Non-pigmented ciliary epithelial cell (primary cell): ENCODE measurements at regions not wholly inside any gene's neighbourhood (a gene's known extent, or its start where the extent isn't known, plus 50 kb on each side); places are given as distances from the start of the nearest gene placed in this dataset.

Experiments
- DNase-seq: peaks from one replicate; pipeline ENCODE4 v3.0.0-alpha.2; 2010; ENCODE audit warnings: low read depth

- no peak for DNase-seq
Measured at GRCh38 chr12:113684053-113684907, 212.6 kb upstream of the LHX5 start.

- no peak for DNase-seq
Measured at GRCh38 chr12:113683574-113683973, 211.9 kb upstream of the LHX5 start.

DNA sequence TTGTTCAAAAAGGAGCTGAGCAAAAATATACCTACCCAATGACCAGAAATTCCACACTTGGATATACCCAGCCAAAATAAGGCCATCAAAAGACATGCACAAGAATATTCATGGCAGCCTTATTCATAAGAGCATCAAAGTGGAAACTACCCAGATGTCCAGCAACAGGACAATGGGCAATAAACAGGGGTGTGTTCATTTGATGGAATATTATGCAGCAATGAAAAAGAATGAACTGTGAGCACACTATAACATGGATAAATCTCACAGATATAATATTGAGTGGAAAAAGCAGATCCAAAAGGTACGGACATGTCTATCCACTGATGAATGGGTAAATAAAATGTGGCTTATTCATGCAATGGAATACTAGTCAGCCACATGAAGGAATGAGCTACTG is 209.2 kb upstream of the LHX5 start:
- DNase-seq: no peak

- no peak for DNase-seq
Measured at GRCh38 chr12:113678223-113679119, 206.8 kb upstream of the LHX5 start.

DNA sequence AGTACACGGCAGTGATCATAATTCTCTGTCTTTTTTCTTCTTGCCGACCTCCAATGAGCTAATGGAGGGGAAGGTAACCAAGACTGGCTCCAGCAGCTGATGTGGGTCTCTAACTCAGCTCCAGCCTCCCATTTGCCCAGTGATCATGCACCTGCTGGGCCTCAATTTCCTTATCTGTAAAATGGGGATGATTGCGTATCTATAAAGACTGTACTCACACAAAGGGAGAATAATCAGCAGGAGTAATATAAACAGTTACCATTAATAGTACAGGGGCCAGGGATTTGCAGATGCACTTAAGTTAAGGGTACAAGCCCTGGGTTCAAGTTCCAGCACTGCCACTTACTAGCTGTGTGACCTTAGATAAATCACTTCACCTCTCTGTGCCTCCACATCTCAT is 204.9 kb upstream of the LHX5 start:
- no peak for DNase-seq

GRCh38 chr12:113676117-113676516 is 204.4 kb upstream of the LHX5 start:
- no peak for DNase-seq

DNA sequence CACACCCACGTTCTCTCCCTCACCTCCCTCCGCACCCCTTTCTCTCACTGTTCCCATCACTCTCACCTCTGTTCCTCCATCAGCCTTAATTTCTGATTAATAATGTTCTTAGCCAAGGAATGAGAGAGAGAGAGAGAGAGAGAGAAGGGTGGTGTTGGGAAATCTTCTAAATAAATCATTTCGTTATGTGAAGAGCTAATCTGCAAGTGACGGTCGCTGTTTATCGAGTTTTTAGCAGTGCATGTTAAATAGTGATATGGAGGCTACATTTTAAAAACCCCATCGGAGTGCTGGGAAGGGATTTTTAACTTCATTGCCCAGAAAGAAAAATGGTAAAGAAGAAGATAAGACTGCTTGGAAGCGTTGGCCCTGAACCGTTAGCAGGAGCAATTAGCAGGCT is 203.3 kb upstream of the LHX5 start:
- no peak for DNase-seq

- DNase-seq: no peak
Measured at GRCh38 chr12:113674302-113674701, 202.6 kb upstream of the LHX5 start.

GRCh38 chr12:113673458-113674238 is 202.0 kb upstream of the LHX5 start:
- DNase-seq: no peak

DNA sequence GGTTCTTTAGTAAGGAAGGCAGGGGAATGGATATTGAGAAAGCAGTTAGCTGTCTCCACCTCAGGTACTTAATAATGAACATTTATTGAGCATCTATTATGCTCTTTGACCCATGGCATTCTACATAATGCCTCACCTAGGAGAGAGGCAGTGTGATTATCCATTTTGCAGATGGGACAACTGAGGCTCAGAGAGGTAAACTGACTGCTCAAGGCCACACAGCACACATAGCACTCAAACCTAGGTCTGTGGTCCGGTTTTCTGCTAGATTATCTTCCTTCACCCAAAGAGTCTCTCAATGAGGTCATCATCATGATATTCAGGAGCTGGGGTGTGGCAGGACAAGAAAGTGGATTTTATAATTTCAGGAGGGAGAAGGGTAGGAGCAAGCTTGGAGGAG is 199.1 kb upstream of the LHX5 start:
- no peak for DNase-seq

DNA sequence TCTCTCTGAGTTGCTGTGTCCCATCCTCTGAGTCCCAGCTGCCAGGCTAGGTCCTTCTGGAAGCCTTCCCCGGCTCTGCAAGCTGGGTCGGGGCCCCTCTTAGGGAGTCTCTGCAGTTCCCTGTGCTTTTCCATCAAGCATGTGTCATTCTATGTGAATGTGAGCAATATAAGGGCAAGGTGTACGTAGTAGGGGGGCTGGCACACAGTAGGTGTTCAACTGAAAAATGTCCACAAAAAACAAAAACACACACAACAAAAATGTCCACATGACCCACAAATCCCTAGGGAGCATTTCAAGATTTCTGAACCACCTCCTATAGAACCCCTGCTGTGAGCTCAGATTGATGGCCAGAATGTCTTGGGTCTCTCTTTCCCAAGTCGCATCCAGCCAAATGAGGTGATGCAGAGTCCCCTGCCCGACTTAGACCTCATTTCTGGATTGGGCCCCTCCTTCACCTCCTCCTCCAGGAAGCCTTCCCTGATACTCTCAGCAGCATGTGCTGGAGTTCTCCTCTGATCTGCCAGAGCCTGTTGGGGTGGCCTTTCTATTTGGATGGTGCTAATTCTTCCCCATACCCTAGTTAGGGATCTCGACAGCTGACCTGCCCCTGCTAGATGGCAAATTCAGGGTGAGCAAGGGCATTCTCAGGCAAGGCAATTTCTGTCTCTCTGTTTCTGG is 196.1 kb upstream of the LHX5 start:
- no peak for DNase-seq

GRCh38 chr12:113667095-113667494 is 195.4 kb upstream of the LHX5 start:
- DNase-seq: no peak

- no peak for DNase-seq
Measured at GRCh38 chr12:113666223-113666622, 194.6 kb upstream of the LHX5 start.

DNA sequence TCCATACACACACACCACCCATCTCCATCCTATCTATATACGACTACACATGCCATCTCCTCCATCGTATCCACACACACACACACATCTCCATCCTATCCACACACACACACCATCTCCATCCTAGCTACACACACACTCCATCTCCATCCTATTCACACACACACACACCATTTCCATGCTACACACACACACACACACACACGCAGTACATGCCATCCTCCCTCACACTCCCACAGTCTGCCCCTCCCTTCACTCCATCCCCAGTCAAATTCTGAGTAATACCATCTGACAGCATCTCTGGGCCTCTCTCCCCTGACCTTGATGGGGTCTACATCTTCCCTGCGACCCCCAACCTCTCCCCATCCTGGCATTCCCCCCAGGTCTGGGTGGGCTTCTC is 193.8 kb upstream of the LHX5 start:
- DNase-seq: no peak

- no peak for DNase-seq
Measured at GRCh38 chr12:113664224-113664681, 192.6 kb upstream of the LHX5 start.

- no peak for DNase-seq
Measured at GRCh38 chr12:113663396-113663795, 191.7 kb upstream of the LHX5 start.

DNA sequence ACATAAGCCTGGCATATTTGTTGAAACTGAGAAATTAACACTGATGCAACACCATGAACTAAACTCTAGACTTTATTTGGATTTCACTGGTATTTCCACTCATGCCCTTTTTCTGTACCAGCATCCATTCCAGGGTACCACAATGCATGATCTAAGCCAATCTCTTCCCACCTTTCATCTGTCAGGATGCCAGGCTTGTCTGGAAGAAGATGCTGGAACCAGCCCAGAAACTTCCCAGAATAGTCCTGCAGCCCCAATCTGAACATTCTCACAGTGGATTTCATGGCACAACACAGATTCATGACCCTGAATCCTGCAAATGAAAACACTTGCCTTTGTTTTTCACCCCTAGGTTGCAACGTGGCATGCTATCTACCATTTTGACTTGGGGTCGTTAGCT is 189.3 kb upstream of the LHX5 start:
- no peak for DNase-seq

DNA sequence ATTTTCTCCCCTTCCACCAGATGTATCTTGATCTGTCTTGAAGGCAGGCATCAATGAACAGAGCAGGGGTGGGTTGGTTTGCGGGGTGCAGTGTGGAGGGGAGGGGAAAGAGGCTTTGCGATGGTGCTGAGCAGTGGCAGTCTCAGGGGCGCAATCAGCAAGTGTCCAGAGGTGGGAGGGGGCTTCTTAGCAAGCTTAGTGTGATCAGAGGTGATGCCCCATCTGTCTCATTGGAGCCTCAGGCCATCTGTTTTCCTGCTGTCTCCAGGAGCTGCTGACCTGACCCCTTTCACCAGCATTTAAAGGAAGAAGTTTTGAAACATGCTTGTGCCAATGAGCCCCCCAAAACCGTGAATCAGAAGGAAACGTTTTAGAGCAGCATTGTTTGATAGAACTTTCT is 187.7 kb upstream of the LHX5 start:
- no peak for DNase-seq

GRCh38 chr12:113659015-113659414 is 187.3 kb upstream of the LHX5 start:
- DNase-seq: no peak

DNA sequence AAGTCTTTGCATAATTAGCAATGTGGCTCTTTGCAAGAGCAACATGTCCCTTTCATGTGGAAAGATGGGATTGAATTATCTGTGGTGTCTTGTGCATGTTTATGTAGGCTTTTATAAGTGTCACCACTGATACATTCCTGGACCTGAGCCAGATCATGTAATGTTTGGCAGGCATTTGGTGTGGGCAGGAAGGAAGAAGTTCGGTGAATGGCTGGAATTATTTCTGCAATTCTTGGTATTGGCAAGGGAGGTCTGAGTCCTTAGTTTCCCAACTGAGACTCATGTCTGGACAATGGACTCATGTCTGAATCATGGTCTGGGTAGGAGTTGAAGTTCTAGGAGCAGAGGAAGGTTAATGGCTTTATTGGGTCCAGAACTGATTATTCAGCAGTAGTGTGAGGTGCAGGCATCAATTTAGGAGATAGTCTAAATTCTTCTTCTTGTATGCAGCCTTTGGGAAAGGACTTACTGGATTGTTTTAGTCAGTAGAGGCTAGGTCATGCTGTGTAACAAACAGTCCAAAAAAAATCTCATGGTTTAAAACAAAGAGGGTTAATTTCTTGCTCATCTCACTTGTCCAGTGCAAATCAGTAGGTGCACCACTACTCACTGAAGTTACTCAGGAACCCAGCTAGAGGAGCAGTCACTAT is 186.5 kb upstream of the LHX5 start:
- no peak for DNase-seq

- no peak for DNase-seq
Measured at GRCh38 chr12:113655919-113656318, 184.2 kb upstream of the LHX5 start.
